ENCODE measurements at regions not wholly inside any gene's neighbourhood (a gene's known extent, or its start where the extent isn't known, plus 50 kb on each side); places are given as distances from the start of the nearest gene placed in this dataset.

DNA sequence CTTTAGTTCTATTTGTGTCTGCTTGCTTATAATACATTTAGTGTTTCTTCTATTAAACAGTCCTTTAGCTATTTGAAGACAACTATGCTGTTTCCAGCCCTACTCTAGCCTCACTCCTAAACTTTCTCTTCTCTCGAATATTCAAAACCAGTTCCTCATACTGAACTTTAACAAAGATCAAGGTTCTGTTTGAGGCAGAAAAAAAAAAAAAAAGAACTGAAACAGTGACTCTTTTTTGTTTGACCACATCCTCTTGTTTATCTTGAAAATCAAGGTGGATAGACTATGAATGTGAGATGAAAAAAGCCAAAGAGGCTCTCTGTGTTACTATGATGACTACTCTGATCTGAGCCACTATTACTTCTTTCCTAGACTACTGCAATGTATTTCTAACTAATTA, 154.3 kb downstream of the ZNF365 start:
- ChIA-PET CTCF (no interaction called here), POLR2A (no interaction called here)
- Histone ChIP-seq H3K4me1 (no peaks in the 10 kb centered on the region), H3K4me3 (no peak overlapping the region), H3K9me3 (peaks cover 2% of the 10 kb centered on the region; the same call in 1 of the 3 replicates), H3K27ac (no peak overlapping the region), H3K4me2 (no peak overlapping the region)
- 32% methylated on average over 1 of the region's 1 CpG for WGBS (ENCODE audit: missing lambda C conversion rate)
- no peak for ATAC-seq
- no peak for FAIRE-seq
- TF ChIP-seq MAFK (IDR thresholded peaks at IDR 0.05; ENCODE audit: partially characterized antibody): no peak
- TF ChIP-seq, protein P1, sequence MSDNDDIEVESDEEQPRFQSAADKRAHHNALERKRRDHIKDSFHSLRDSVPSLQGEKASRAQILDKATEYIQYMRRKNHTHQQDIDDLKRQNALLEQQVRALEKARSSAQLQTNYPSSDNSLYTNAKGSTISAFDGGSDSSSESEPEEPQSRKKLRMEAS (IDR thresholded peaks at IDR 0.05): no peak
- TF ChIP-seq SMC3 (IDR thresholded peaks at IDR 0.05): no peak
- TF ChIP-seq TP53 (CRISPR knock-in tag; IDR thresholded peaks at IDR 0.05): no peak
- no peak for TF ChIP-seq NPAS2 (CRISPR knock-in tag; IDR thresholded peaks at IDR 0.05; ENCODE audit: borderline replicate concordance)
- TF ChIP-seq TFCP2L1 (CRISPR knock-in tag; IDR thresholded peaks at IDR 0.05): no peak
- TF ChIP-seq, protein P2, sequence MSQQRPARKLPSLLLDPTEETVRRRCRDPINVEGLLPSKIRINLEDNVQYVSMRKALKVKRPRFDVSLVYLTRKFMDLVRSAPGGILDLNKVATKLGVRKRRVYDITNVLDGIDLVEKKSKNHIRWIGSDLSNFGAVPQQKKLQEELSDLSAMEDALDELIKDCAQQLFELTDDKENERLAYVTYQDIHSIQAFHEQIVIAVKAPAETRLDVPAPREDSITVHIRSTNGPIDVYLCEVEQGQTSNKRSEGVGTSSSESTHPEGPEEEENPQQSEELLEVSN (IDR thresholded peaks at IDR 0.05; ENCODE audit: borderline replicate concordance, low read depth): no peak
- no peak for TF ChIP-seq CBX8 (IDR thresholded peaks at IDR 0.05)
- no peak for TF ChIP-seq PHF8 (IDR thresholded peaks at IDR 0.05; ENCODE audit: borderline replicate concordance, low read depth)
- no peak for TF ChIP-seq KDM1A (IDR thresholded peaks at IDR 0.05; ENCODE audit: low read depth)
- TF ChIP-seq JUN (IDR thresholded peaks at IDR 0.05): no peak
- TF ChIP-seq BHLHE40 (IDR thresholded peaks at IDR 0.05; ENCODE audit: low read depth, low read length): no peak
- no peak for TF ChIP-seq CHD2 (IDR thresholded peaks at IDR 0.05; ENCODE audit: low read length, partially characterized antibody)
- TF ChIP-seq, protein P3, sequence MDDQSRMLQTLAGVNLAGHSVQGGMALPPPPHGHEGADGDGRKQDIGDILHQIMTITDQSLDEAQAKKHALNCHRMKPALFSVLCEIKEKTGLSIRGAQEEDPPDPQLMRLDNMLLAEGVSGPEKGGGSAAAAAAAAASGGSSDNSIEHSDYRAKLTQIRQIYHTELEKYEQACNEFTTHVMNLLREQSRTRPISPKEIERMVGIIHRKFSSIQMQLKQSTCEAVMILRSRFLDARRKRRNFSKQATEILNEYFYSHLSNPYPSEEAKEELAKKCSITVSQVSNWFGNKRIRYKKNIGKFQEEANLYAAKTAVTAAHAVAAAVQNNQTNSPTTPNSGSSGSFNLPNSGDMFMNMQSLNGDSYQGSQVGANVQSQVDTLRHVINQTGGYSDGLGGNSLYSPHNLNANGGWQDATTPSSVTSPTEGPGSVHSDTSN (IDR thresholded peaks at IDR 0.05): no peak
- TF ChIP-seq KDM5A (IDR thresholded peaks at IDR 0.05): no peak
- no peak for TF ChIP-seq CBX2 (IDR thresholded peaks at IDR 0.05; ENCODE audit: borderline replicate concordance, low read depth)
- no peak for TF ChIP-seq RAD21 (conservative IDR thresholded peaks at IDR 0.05 in 1 of 2, IDR thresholded peaks at IDR 0.05 in 1 of 2)
- DNase-seq (ENCODE audit: low read depth in 1 of 2, low spot score in 1 of 2): no peak

DNA sequence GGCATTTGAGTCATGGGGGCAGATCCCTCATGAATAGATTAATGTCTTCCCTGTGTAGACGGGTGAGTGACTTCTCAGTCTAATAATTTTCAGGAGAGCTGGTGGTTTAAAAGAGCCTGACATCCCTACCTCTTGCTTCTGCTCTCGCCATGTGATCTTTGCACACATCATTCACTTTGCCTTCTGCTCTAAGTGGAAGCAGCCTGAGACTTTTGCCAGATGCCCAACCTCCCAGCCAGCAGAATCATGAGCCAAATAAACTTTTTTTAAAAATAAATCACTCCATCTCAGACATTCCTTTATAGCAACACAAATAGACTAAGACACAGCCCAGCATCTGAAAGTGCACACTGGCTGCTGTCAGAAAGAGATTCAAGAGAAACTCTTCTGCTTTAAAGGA, 155.2 kb downstream of the ZNF365 start:
- Histone ChIP-seq H3K4me3 (no peak overlapping the region), H3K9me3 (peaks cover 2% of the 10 kb centered on the region; the same call in 1 of the 3 replicates), H3K4me1 (no peaks in the 10 kb centered on the region), H3K4me2 (no peak overlapping the region), H3K27ac (no peak overlapping the region)
- POLR2A ChIA-PET: no interaction called here
- CTCF ChIA-PET: no interaction called here
- no peak for DNase-seq (ENCODE audit: low read depth in 1 of 2, low spot score in 1 of 2)
- no peak for TF ChIP-seq ZC3H11A (IDR thresholded peaks at IDR 0.05)
- no peak for TF ChIP-seq FOSB (CRISPR knock-in tag; IDR thresholded peaks at IDR 0.05)
- TF ChIP-seq, protein P2 (IDR thresholded peaks at IDR 0.05; ENCODE audit: borderline replicate concordance, low read depth): no peak
- no peak for TF ChIP-seq HDAC2 (IDR thresholded peaks at IDR 0.05)
- TF ChIP-seq, protein P4, sequence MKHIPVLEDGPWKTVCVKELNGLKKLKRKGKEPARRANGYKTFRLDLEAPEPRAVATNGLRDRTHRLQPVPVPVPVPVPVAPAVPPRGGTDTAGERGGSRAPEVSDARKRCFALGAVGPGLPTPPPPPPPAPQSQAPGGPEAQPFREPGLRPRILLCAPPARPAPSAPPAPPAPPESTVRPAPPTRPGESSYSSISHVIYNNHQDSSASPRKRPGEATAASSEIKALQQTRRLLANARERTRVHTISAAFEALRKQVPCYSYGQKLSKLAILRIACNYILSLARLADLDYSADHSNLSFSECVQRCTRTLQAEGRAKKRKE (CRISPR knock-in tag; IDR thresholded peaks at IDR 0.05; ENCODE audit: low read depth): no peak
- TF ChIP-seq RNF2 (IDR thresholded peaks at IDR 0.05; ENCODE audit: borderline replicate concordance, low read depth): no peak
- no peak for TF ChIP-seq HOXB5 (CRISPR knock-in tag; IDR thresholded peaks at IDR 0.05)
- no peak for TF ChIP-seq MAFK (IDR thresholded peaks at IDR 0.05; ENCODE audit: partially characterized antibody)
- no peak for TF ChIP-seq CBX2 (IDR thresholded peaks at IDR 0.05; ENCODE audit: borderline replicate concordance, low read depth)
- TF ChIP-seq FOSL2 (IDR thresholded peaks at IDR 0.05): no peak
- no peak for TF ChIP-seq FOSL2 (CRISPR knock-in tag; IDR thresholded peaks at IDR 0.05)
- TF ChIP-seq MAZ (IDR thresholded peaks at IDR 0.05; ENCODE audit: borderline replicate concordance, low read depth, low read length): no peak
- no peak for ATAC-seq
- FAIRE-seq: no peak
- 44% methylated on average over 2 of the region's 2 CpGs for WGBS (ENCODE audit: missing lambda C conversion rate)
